GM23338 (cell line): ENCODE measurements at regions not wholly inside any gene's neighbourhood (a gene's known extent, or its start where the extent isn't known, plus 50 kb on each side); places are given as distances from the start of the nearest gene placed in this dataset.

ENCODE experiments used
- ATAC-seq: fragments of 200-7000 bp; cut with Tn5 transposase; 3 replicates; pipeline ENCODE4 v1.9.1; 2020
- DNase-seq: peaks from one replicate; pipeline ENCODE4 v3.0.0-alpha.2; 2015; ENCODE audit warnings: low spot score
- H2AFZ ChIP-seq: fragments of 200-600 bp; sonication (generic); 2 replicates; pipeline ENCODE4 v1.8.0; 2016; ENCODE audit warnings: antibody characterized with exemption, mild to moderate bottlenecking, moderate library complexity
- H3F3A ChIP-seq: fragments of 200-600 bp; sonication (generic); replicated peaks from 2 replicates; pipeline ENCODE4 v1.8.0; 2017; ENCODE audit warnings: antibody characterized with exemption, mixed run types, low read depth
- H3K27ac ChIP-seq: fragments of 200-600 bp; sonication (generic); 2 replicates; pipeline ENCODE4 v1.6.1; 2016; ENCODE audit warnings: low read depth
- H3K27me3 ChIP-seq: fragments of 200-600 bp; sonication (generic); 2 replicates; pipeline ENCODE4 v1.8.0; 2016; ENCODE audit warnings: mild to moderate bottlenecking, mixed run types, moderate library complexity; ENCODE audit not compliant: insufficient read depth
- H3K36me3 ChIP-seq: fragments of 200-600 bp; sonication (generic); 2 replicates; pipeline ENCODE4 v1.8.0; 2016; ENCODE audit warnings: mild to moderate bottlenecking; ENCODE audit not compliant: insufficient read depth
- H3K4me1 ChIP-seq: fragments of 200-600 bp; sonication (generic); 2 replicates; pipeline ENCODE4 v1.8.0; 2016; ENCODE audit warnings: mild to moderate bottlenecking, moderate library complexity; ENCODE audit not compliant: insufficient read depth
- H3K4me2 ChIP-seq: fragments of 200-600 bp; sonication (generic); 2 replicates; pipeline ENCODE4 v1.7.1; 2017; ENCODE audit warnings: mixed run types
- H3K4me3 ChIP-seq: fragments of 200-600 bp; sonication (generic); 2 replicates; pipeline ENCODE4 v1.6.1; 2016; ENCODE audit warnings: mixed run types
- H3K79me2 ChIP-seq: fragments of 200-600 bp; sonication (generic); replicated peaks from 2 replicates; pipeline ENCODE4 v1.8.0; 2017; ENCODE audit warnings: mild to moderate bottlenecking; ENCODE audit not compliant: insufficient read depth
- H3K9me2 ChIP-seq: fragments of 200-600 bp; sonication (generic); 2 replicates; pipeline ENCODE4 v1.8.0; 2017; ENCODE audit not compliant: insufficient read depth
- H4K20me1 ChIP-seq: fragments of 200-600 bp; sonication (generic); replicated peaks from 2 replicates; pipeline ENCODE4 v1.8.0; 2017; ENCODE audit warnings: mild to moderate bottlenecking; ENCODE audit not compliant: insufficient read depth
- H3K27ac Mint-ChIP-seq: 2 replicates; pipeline ENCODE4 v1.8.0; 2020; ENCODE audit warnings: inconsistent platforms, mild to moderate bottlenecking, moderate library complexity, mixed read lengths
- H3K27me3 Mint-ChIP-seq: 3 replicates; pipeline ENCODE4 v1.8.0; 2022; ENCODE audit warnings: low read depth, mild to moderate bottlenecking, moderate library complexity, mixed read lengths, inconsistent platforms; ENCODE audit not compliant: insufficient read depth, poor library complexity
- H3K36me3 Mint-ChIP-seq: 3 replicates; pipeline ENCODE4 v1.8.0; 2021; ENCODE audit warnings: low read depth, mild to moderate bottlenecking, inconsistent platforms, moderate library complexity, mixed read lengths
- H3K4me1 Mint-ChIP-seq: 3 replicates; pipeline ENCODE4 v1.8.0; 2020; ENCODE audit warnings: mild to moderate bottlenecking, inconsistent platforms, mixed read lengths
- H3K4me3 Mint-ChIP-seq: 3 replicates; pipeline ENCODE4 v1.8.0; 2021; ENCODE audit warnings: moderate library complexity, mild to moderate bottlenecking, inconsistent platforms, mixed read lengths
- H3K9me3 Mint-ChIP-seq: 3 replicates; pipeline ENCODE4 v1.8.0; 2020; ENCODE audit warnings: moderate library complexity, mild to moderate bottlenecking, inconsistent platforms, mixed read lengths
- CREB1 ChIP-seq: fragments of 250-450 bp; sonication (Bioruptor Pico); IDR thresholded peaks from 2 replicates; pipeline ENCODE4 v1.5.0; 2020; ENCODE audit warnings: low read depth, mild to moderate bottlenecking, moderate library complexity
- CTCF ChIP-seq, 2 experiments: fragments of 200-600 bp in 1 of 2; sonication (generic) in 1 of 2; conservative IDR thresholded peaks; 2 replicates each; pipeline versions ENCODE4 v1.5.1 to v1.6.1; 2016 to 2017; ENCODE audit warnings: antibody characterized with exemption in 2 of 2, low read depth in 2 of 2, mild to moderate bottlenecking in 2 of 2, moderate library complexity in 1 of 2
- ETS1 ChIP-seq: IDR thresholded peaks from 2 replicates; pipeline ENCODE4 v1.6.1; 2016; ENCODE audit warnings: antibody characterized with exemption
- EZH2 ChIP-seq: fragments of 200-600 bp; sonication (generic); IDR thresholded peaks from one replicate; pipeline ENCODE4 v1.8.0; 2017; ENCODE audit warnings: antibody characterized with exemption, mild to moderate bottlenecking, low read depth; ENCODE audit not compliant: unreplicated experiment
- EZH2phosphoT487 ChIP-seq: fragments of 200-600 bp; sonication (generic); IDR thresholded peaks from one replicate; pipeline ENCODE4 v1.8.1; 2018; ENCODE audit warnings: antibody characterized with exemption; ENCODE audit not compliant: unreplicated experiment
- JUNB ChIP-seq: IDR thresholded peaks from one replicate; pipeline ENCODE4 v1.6.1; 2016; ENCODE audit warnings: antibody characterized with exemption; ENCODE audit not compliant: unreplicated experiment
- NANOG ChIP-seq: IDR thresholded peaks from 2 replicates; pipeline ENCODE4 v1.6.1; 2016; ENCODE audit warnings: antibody characterized with exemption, borderline replicate concordance
- POLR2AphosphoS5 ChIP-seq: IDR thresholded peaks from 2 replicates; pipeline ENCODE4 v1.6.1; 2016; ENCODE audit warnings: antibody characterized with exemption, low read depth
- REST ChIP-seq: IDR thresholded peaks from one replicate; pipeline ENCODE4 v1.6.1; 2018; ENCODE audit warnings: antibody characterized with exemption; ENCODE audit not compliant: unreplicated experiment
- STAT1 ChIP-seq: IDR thresholded peaks from one replicate; pipeline ENCODE4 v1.6.1; 2016; ENCODE audit warnings: antibody characterized with exemption; ENCODE audit not compliant: unreplicated experiment
- ZNF114 ChIP-seq: fragments of 250-450 bp; sonication (Bioruptor Pico); IDR thresholded peaks from 2 replicates; pipeline ENCODE4 v1.5.0; 2020; ENCODE audit warnings: mild to moderate bottlenecking, moderate library complexity
- ZNF331 ChIP-seq: fragments of 250-450 bp; sonication (Bioruptor Pico); IDR thresholded peaks from 2 replicates; pipeline ENCODE4 v1.5.0; 2020; ENCODE audit warnings: low read depth, mild to moderate bottlenecking, moderate library complexity
- ZNF462 ChIP-seq: fragments of 250-450 bp; sonication (Bioruptor Pico); IDR thresholded peaks from 2 replicates; pipeline ENCODE4 v1.5.0; 2020; ENCODE audit warnings: mild to moderate bottlenecking, moderate library complexity

GRCh38 chr9:129335464-129336129, 157.5 kb upstream of the IER5L start:
- H3K9me3 Mint-ChIP-seq: peaks cover 11% of the 10 kb centered on the region; the same call in 2 of the 3 replicates
- no peaks in the 10 kb centered on the region; the same call in 1 of the 2 replicates for H3K9me2 ChIP-seq
- H3K79me2 ChIP-seq: no peaks in the 10 kb centered on the region
- peaks cover 15% of the 10 kb centered on the region for H3K27me3 Mint-ChIP-seq
- peak overlapping the region; percentile 48; the same call in 1 of the 2 replicates for H3K4me3 ChIP-seq
- peak; percentile 35 for DNase-seq
- H3K27ac ChIP-seq: peak overlapping the region; percentile 99
- peak overlapping the region; percentile 39; the same call in 2 of the 3 replicates for H3K4me3 Mint-ChIP-seq
- H3K36me3 ChIP-seq: no peaks in the 10 kb centered on the region
- H3K4me1 ChIP-seq: peaks cover 39% of the 10 kb centered on the region
- peaks cover 37% of the 10 kb centered on the region for H3K4me1 Mint-ChIP-seq
- H3K36me3 Mint-ChIP-seq: peaks cover 6% of the 10 kb centered on the region; the same call in 1 of the 3 replicates
- peaks cover 46% of the 10 kb centered on the region for H3F3A ChIP-seq
- TF ChIP-seq NANOG (no peak), EZH2phosphoT487 (no peak), JUNB (no peak), CREB1 (CRISPR knock-in tag) (no peak), ZNF114 (CRISPR knock-in tag) (no peak), EZH2 (no peak), CTCF (conservative IDR thresholded peaks at IDR 0.05; ENCODE audit: low read depth in 2 of 2) (no peak), STAT1 (no peak), ETS1 (no peak), ZNF462 (CRISPR knock-in tag) (no peak), REST (no peak), ZNF331 (CRISPR knock-in tag) (no peak), POLR2AphosphoS5 (no peak)
- no peak for ATAC-seq
- H3K4me2 ChIP-seq: peak overlapping the region; percentile 86
- no peak overlapping the region for H2AFZ ChIP-seq
- peak overlapping the region; percentile 78 for H3K27ac Mint-ChIP-seq
- no peaks in the 10 kb centered on the region for H4K20me1 ChIP-seq
- no peaks in the 10 kb centered on the region for H3K27me3 ChIP-seq
